Osteocyte (in vitro differentiated cells): ENCODE measurements at regions not wholly inside any gene's neighbourhood (a gene's known extent, or its start where the extent isn't known, plus 50 kb on each side); places are given as distances from the start of the nearest gene placed in this dataset.

Source experiments
- DNase-seq: peaks from one replicate; pipeline ENCODE4 v3.0.0; 2021; ENCODE audit warnings: mixed read lengths; ENCODE audit not compliant: unreplicated experiment; ENCODE audit errors: extremely low spot score
- H3K27ac Mint-ChIP-seq: one replicate; pipeline ENCODE4 v1.8.0; 2021; ENCODE audit warnings: mild to moderate bottlenecking, mixed read lengths; ENCODE audit not compliant: unreplicated experiment
- H3K27me3 Mint-ChIP-seq: one replicate; pipeline ENCODE4 v1.8.0; 2021; ENCODE audit warnings: mixed read lengths; ENCODE audit not compliant: unreplicated experiment
- H3K36me3 Mint-ChIP-seq: one replicate; pipeline ENCODE4 v1.8.0; 2021; ENCODE audit warnings: mixed read lengths; ENCODE audit not compliant: unreplicated experiment
- H3K4me1 Mint-ChIP-seq: one replicate; pipeline ENCODE4 v1.8.0; 2021; ENCODE audit warnings: mixed read lengths; ENCODE audit not compliant: unreplicated experiment
- H3K4me3 Mint-ChIP-seq: one replicate; pipeline ENCODE4 v1.8.0; 2021; ENCODE audit warnings: mild to moderate bottlenecking, moderate library complexity, mixed read lengths; ENCODE audit not compliant: unreplicated experiment
- H3K9me3 Mint-ChIP-seq: one replicate; pipeline ENCODE4 v1.8.0; 2021; ENCODE audit warnings: mixed read lengths; ENCODE audit not compliant: unreplicated experiment
- CTCF ChIP-seq: fragments of 200-600 bp; sonication (generic); IDR thresholded peaks from 2 replicates; pipeline ENCODE4 v1.5.0; 2021; ENCODE audit warnings: antibody characterized with exemption, mild to moderate bottlenecking, moderate library complexity

GRCh38 chr18:70973626-70974025 lies 684.8 kb downstream of the SOCS6 start:
- no peak overlapping the region for H3K27ac Mint-ChIP-seq
- no peak for DNase-seq
- no peak overlapping the region for H3K4me3 Mint-ChIP-seq
- H3K4me1 Mint-ChIP-seq, result no peaks in the 10 kb centered on the region
- H3K27me3 Mint-ChIP-seq, result no peaks in the 10 kb centered on the region
- no peaks in the 10 kb centered on the region for H3K36me3 Mint-ChIP-seq
- H3K9me3 Mint-ChIP-seq, result peaks cover 9% of the 10 kb centered on the region
- TF ChIP-seq CTCF, result no peak

DNA sequence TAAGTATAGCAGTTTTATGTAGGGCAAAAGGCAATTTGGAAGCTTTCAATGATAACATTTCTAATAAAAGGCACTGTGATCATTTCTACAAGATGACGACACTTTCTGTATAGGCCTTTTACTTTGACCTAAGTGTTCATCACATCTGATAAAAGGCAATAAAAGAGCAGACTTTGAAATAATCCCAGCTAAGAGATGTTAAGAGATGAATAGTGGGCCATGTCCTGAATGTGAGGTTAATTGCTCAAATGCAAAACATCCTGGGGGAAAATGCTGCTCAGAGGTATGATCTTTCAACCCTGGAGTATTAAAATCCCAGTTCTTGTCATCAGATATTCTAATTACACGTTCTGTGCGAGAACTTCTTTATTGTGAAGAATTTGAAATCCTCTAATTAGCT lies 677.6 kb downstream of the SOCS6 start:
- H3K4me3 Mint-ChIP-seq, result no peak overlapping the region
- no peaks in the 10 kb centered on the region for H3K27me3 Mint-ChIP-seq
- DNase-seq, result no peak
- no peak for TF ChIP-seq CTCF
- H3K4me1 Mint-ChIP-seq, result no peaks in the 10 kb centered on the region
- H3K36me3 Mint-ChIP-seq, result no peaks in the 10 kb centered on the region
- H3K27ac Mint-ChIP-seq, result no peak overlapping the region
- peaks cover 9% of the 10 kb centered on the region for H3K9me3 Mint-ChIP-seq

DNA sequence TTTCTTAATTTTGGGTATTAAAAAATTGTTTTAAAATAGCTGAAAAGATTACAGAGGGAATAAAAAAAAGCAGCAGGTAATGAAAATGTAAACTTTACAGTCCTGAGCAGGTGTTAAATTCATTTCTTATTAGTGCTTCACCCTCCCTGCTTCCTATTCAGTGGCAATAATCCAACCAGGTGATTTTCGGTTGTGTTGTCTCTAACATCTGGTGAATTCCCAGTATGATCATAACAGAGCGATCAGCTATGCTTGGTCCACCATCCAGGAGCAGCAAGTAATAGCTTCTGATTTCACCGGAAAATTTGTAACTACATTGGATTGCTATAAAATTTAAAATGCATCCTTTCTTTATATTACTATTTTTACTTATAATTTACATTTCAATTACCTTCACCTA lies 673.1 kb downstream of the SOCS6 start:
- Mint-ChIP-seq H3K27me3 (no peaks in the 10 kb centered on the region), H3K36me3 (no peaks in the 10 kb centered on the region), H3K4me3 (no peak overlapping the region), H3K27ac (no peak overlapping the region), H3K4me1 (no peaks in the 10 kb centered on the region), H3K9me3 (peaks cover 4% of the 10 kb centered on the region)
- no peak for TF ChIP-seq CTCF
- DNase-seq, result no peak

DNA sequence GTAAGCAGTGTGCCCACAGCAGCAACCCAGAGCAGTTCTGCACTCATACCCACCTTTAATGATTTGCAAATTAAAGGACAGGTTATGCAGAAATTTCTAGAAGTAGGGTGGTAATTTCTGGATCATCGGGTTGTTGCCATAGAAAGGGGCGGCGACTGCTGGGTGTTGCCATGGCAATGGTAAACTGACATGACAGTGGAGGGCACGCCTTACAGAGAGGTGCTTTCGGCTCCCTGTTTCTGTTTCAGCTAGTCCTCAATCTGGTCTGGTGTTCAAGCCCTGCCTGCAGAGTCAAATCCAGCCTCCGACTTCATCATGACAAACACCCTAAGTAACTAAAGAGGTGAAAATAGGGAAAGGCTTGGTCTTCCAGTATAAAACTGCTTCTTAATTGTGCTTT lies 667.7 kb downstream of the SOCS6 start:
- no peak overlapping the region for H3K4me3 Mint-ChIP-seq
- DNase-seq, result no peak
- H3K36me3 Mint-ChIP-seq, result no peaks in the 10 kb centered on the region
- TF ChIP-seq CTCF, result no peak
- H3K9me3 Mint-ChIP-seq, result no peaks in the 10 kb centered on the region
- H3K4me1 Mint-ChIP-seq, result no peaks in the 10 kb centered on the region
- no peak overlapping the region for H3K27ac Mint-ChIP-seq
- no peaks in the 10 kb centered on the region for H3K27me3 Mint-ChIP-seq

DNA sequence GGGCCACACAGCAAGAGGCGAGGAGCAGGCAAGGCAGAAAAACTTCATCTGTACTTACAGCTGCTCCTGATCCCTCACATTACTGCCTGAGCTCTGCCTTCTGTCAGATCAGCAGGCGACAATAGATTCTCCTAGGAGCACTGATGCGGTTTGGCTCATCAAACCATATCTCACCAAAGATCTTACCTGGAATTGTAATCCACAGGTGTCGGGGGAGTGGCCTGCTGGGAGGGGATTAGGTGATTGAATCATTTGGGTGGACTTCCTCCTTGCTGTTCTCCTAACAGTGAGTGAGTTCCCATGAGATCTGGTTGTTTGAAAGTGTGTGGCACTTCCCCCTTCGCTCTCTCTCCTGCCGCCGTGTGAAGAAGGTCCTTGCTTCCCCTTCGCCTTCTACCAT lies 647.3 kb downstream of the SOCS6 start:
- peaks cover 3% of the 10 kb centered on the region for H3K27me3 Mint-ChIP-seq
- H3K9me3 Mint-ChIP-seq, result no peaks in the 10 kb centered on the region

More for the DNA sequence above, 647.3 kb downstream of the SOCS6 start:
- Mint-ChIP-seq H3K4me1 (no peaks in the 10 kb centered on the region), H3K36me3 (no peaks in the 10 kb centered on the region), H3K4me3 (no peak overlapping the region), H3K27ac (no peak overlapping the region)
- DNase-seq, result no peak
- TF ChIP-seq CTCF, result no peak
